ENCODE measurements at regions not wholly inside any gene's neighbourhood (a gene's known extent, or its start where the extent isn't known, plus 50 kb on each side); places are given as distances from the start of the nearest gene placed in this dataset.

DNA sequence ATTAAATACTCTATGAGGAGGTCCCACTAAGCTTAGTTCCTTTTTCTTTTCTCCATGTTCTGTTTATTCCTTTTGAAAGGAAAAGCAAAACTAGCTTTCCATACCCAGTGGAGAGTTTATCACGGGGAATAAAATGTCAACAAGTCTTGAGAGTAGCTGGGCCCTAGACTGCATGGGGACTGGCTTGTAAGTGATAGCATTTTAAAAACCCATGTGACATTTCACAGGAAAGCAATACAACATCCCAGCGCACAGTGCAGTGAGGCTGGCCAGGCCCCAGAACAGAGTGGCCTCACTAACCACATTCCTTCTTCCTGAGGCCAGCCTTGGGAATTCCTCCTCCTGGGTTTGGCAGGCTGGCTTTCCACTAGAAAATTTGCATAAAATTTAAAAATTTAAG lies 149.8 kb downstream of the DLEU7 start:
- TF ChIP-seq, protein P1, sequence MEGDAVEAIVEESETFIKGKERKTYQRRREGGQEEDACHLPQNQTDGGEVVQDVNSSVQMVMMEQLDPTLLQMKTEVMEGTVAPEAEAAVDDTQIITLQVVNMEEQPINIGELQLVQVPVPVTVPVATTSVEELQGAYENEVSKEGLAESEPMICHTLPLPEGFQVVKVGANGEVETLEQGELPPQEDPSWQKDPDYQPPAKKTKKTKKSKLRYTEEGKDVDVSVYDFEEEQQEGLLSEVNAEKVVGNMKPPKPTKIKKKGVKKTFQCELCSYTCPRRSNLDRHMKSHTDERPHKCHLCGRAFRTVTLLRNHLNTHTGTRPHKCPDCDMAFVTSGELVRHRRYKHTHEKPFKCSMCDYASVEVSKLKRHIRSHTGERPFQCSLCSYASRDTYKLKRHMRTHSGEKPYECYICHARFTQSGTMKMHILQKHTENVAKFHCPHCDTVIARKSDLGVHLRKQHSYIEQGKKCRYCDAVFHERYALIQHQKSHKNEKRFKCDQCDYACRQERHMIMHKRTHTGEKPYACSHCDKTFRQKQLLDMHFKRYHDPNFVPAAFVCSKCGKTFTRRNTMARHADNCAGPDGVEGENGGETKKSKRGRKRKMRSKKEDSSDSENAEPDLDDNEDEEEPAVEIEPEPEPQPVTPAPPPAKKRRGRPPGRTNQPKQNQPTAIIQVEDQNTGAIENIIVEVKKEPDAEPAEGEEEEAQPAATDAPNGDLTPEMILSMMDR (IDR thresholded peaks at IDR 0.05), result no peak
- no peak for TF ChIP-seq POLR2A (IDR thresholded peaks at IDR 0.05)

All from body of pancreas (tissue), 4 donors.